Heart right ventricle (tissue), 16 donors: ENCODE measurements at regions not wholly inside any gene's neighbourhood (a gene's known extent, or its start where the extent isn't known, plus 50 kb on each side); places are given as distances from the start of the nearest gene placed in this dataset.

Experiments
- ATAC-seq, 8 donors: fragments of 200-7000 bp; cut with Tn5 transposase; one replicate each; pipeline ENCODE4 v1.9.1; 2020; ENCODE audit warnings: mild to moderate bottlenecking in 8 of 8, moderate library complexity in 8 of 8, moderate number of reproducible peaks in 1 of 8
- DNase-seq, 2 donors: peaks; one replicate each; pipeline ENCODE4 v3.0.0-alpha.2; 2020
- H3K27ac ChIP-seq, 10 donors: fragments of 200-600 bp; sonication (generic) in 2 of 10; one replicate each; pipeline versions ENCODE4 v1.5.0 to v1.8.0; 2020 to 2022; ENCODE audit warnings: mild to moderate bottlenecking in 3 of 10
- H3K27me3 ChIP-seq, 7 donors: fragments of 200-600 bp; one replicate each; pipeline ENCODE4 v1.8.0; 2021 to 2022; ENCODE audit warnings: mild to moderate bottlenecking in 2 of 7
- H3K36me3 ChIP-seq, 9 donors: fragments of 200-600 bp; sonication (generic) in 1 of 9; one replicate each; pipeline versions ENCODE4 v1.5.0 to v1.8.0; 2020 to 2022; ENCODE audit warnings: mild to moderate bottlenecking in 2 of 9
- H3K4me1 ChIP-seq, 9 donors: fragments of 200-600 bp; sonication (generic) in 1 of 9; one replicate each; pipeline versions ENCODE4 v1.5.0 to v1.8.0; 2020 to 2022; ENCODE audit warnings: mild to moderate bottlenecking in 4 of 9
- H3K4me3 ChIP-seq, 10 donors: fragments of 200-600 bp; sonication (generic) in 2 of 10; one replicate each; pipeline versions ENCODE4 v1.5.0 to v1.8.0; 2020 to 2022; ENCODE audit warnings: mild to moderate bottlenecking in 7 of 10, moderate library complexity in 2 of 10
- H3K9me3 ChIP-seq, 11 donors: fragments of 200-600 bp in 10 of 11; sonication (generic) in 2 of 11; one replicate each; pipeline versions ENCODE4 v1.5.0 to v1.8.0; 2013 to 2022; ENCODE audit warnings: mild to moderate bottlenecking in 2 of 11, control low read depth in 1 of 11, moderate library complexity in 1 of 11
- CTCF ChIP-seq, 9 donors: fragments of 200-600 bp; sonication (generic) in 2 of 9; IDR thresholded peaks; one replicate each; pipeline versions ENCODE4 v1.5.0 to v1.8.0; 2021 to 2022; ENCODE audit warnings: antibody characterized with exemption in 9 of 9, mild to moderate bottlenecking in 5 of 9, moderate library complexity in 1 of 9
- WGBS, 2 donors: extraction: QIAGEN DNeasy Blood & Tissue Kit; methylation state at CpG; one replicate each; pipeline ENCODE4 v1.1.7; 2013; ENCODE audit warnings: inconsistent platforms in 1 of 2; 5-methylcytosine and 5-hydroxymethylcytosine counted together
- intact Hi-C, 10 donors: fragments of 100-400 bp; cut with DNase I; formaldehyde crosslinking; loops; one replicate each; pipeline versions ENCODE4 v1.11.1 to v1.14.2; 2022
- donor health status: Arrhythmogenic right ventricular cardiomyopathy.
- donor health status: ischemic (EF 13 %, LVEDD 7.1; RV severe dilation, severe dysfunction).
- donor health status: healthy with polysubstance abuse.
- donor health status: DM: no; HTN: yes; CAD: no.
- donor health status: DM: no; HTN: no; CAD: no.
- donor health status: ischemic (EF 25% LVEDD 6.9; RV normal size, moderate dysfunction).
- donor health status: ischemic (EF 25% LVEDD 5.7; RV mildly dilated, moderate dysfunction).
- donor health status: healthy.
- donor health status: DM: yes; HTN: yes; CAD: no.
- donor health status: Ischemic cardiomyopathy.
- donor health status: ischemic (EF 35%, LVEDD 5.7; RV mildly dilated, moderate dysfunction).
- donor health status: nonischemic (EF 11% LVEDD 7.7; RV severe dilation, severe dysfunction).
- donor health status: DM: yes; HTN: yes; CAD: no.
- donor health status: PGD.
- donor health status: ischemic (EF 29% LVEDD 5.4; RV normal size, mild dysfunction).
- donor health status: nonischemic (EF 23%, LVEDD 6.1; RV moderate dilation, normal function).

- intact Hi-C loops: no loop called here
- Histone ChIP-seq H3K27me3 (peaks cover 0 to 9% (median 0%) of the 10 kb centered on the region in 7 donors), H3K4me3 (no peak overlapping the region), H3K36me3 (no peaks in the 10 kb centered on the region), H3K9me3 (peaks cover 0 to 6% (median 0%) of the 10 kb centered on the region in 11 donors), H3K4me1 (peaks cover 0 to 4% (median 0%) of the 10 kb centered on the region in 9 donors), H3K27ac (no peak overlapping the region)
- WGBS, 2 donors: 92% methylated on average over 11 of the region's 11 CpGs
- DNase-seq (no peak), ATAC-seq (no peak)
- TF ChIP-seq CTCF (IDR thresholded peaks at IDR 0.05): no peak
Observed at GRCh38 chr18:77865853-77866252, 616.2 kb downstream of the GALR1 start.

- no peak overlapping the region for H3K4me3 ChIP-seq
- ATAC-seq: no peak
- intact Hi-C loops: no loop called here
- 74 to 76% methylated on average over 8 of the region's 8 CpGs for WGBS, 2 donors
- H3K27me3 ChIP-seq: peaks cover 0 to 9% (median 0%) of the 10 kb centered on the region in 7 donors
- peaks cover 0 to 6% (median 0%) of the 10 kb centered on the region in 11 donors for H3K9me3 ChIP-seq
- H3K4me1 ChIP-seq: peaks cover 0 to 6% (median 0%) of the 10 kb centered on the region in 9 donors
- no peak for TF ChIP-seq CTCF (IDR thresholded peaks at IDR 0.05)
- no peak for DNase-seq
- H3K27ac ChIP-seq: no peak overlapping the region
- H3K36me3 ChIP-seq: no peaks in the 10 kb centered on the region
Observed at GRCh38 chr18:77866351-77866750, 616.7 kb downstream of the GALR1 start.

- TF ChIP-seq CTCF (IDR thresholded peaks at IDR 0.05): no peak
- intact Hi-C loops: no loop called here
- Histone ChIP-seq H3K4me3 (peak overlapping the region in 2 of 10 donors; percentile 5 to 17), H3K27me3 (peaks cover 0 to 30% (median 6%) of the 10 kb centered on the region in 7 donors), H3K9me3 (peaks cover 0 to 6% (median 0%) of the 10 kb centered on the region in 11 donors), H3K4me1 (peaks cover 0 to 6% (median 0%) of the 10 kb centered on the region in 9 donors), H3K27ac (peak overlapping the region in 6 of 10 donors; percentile 2 to 77 (median 32)), H3K36me3 (no peaks in the 10 kb centered on the region)
- peak; percentile 25 to 28 for DNase-seq
- peak in 7 of 8 donors; percentile 47 to 86 (median 69) for ATAC-seq
- 58 to 59% methylated on average over 10 of the region's 10 CpGs for WGBS, 2 donors
Observed at GRCh38 chr18:77870199-77870598, 620.6 kb downstream of the GALR1 start.

- intact Hi-C loops: no loop called here
- DNase-seq: no peak
- Histone ChIP-seq H3K4me1 (peaks cover 0 to 6% (median 0%) of the 10 kb centered on the region in 9 donors), H3K9me3 (peaks cover 0 to 6% (median 0%) of the 10 kb centered on the region in 11 donors), H3K27me3 (peaks cover 0 to 32% (median 6%) of the 10 kb centered on the region in 7 donors), H3K27ac (peak overlapping the region in 7 of 10 donors; percentile 14 to 77 (median 40)), H3K36me3 (no peaks in the 10 kb centered on the region), H3K4me3 (no peak overlapping the region)
- WGBS, 2 donors: 88 to 90% methylated on average over 10 of the region's 10 CpGs
- no peak for TF ChIP-seq CTCF (IDR thresholded peaks at IDR 0.05)
- ATAC-seq: no peak
Observed at GRCh38 chr18:77870894-77871293, 621.2 kb downstream of the GALR1 start.
